ENCODE measurements at regions not wholly inside any gene's neighbourhood (a gene's known extent, or its start where the extent isn't known, plus 50 kb on each side); places are given as distances from the start of the nearest gene placed in this dataset.
"Not testable (repeated sequence)": the region's sequence is repeated elsewhere in the genome, so short reads cannot be mapped to it uniquely, and the experiment has no call there.

- no peak overlapping the region for H3K4me3 ChIP-seq (ENCODE audit: low read length)
- H3F3A ChIP-seq (ENCODE audit: insufficient read depth, low read length, poor library complexity, severe bottlenecking) = no peaks in the 10 kb centered on the region
- H3K4me2 ChIP-seq (ENCODE audit: low read length) = no peak overlapping the region
- no peaks in the 10 kb centered on the region for H3K9me3 ChIP-seq (ENCODE audit: low read length)
- no peaks in the 10 kb centered on the region for H4K20me1 ChIP-seq (ENCODE audit: insufficient read depth)
- H3K9me2 ChIP-seq (ENCODE audit: insufficient read depth, low read length) = no peaks in the 10 kb centered on the region
- no peaks in the 10 kb centered on the region for H3K27me3 ChIP-seq (ENCODE audit: insufficient read depth, low read depth, low read length)
- no peaks in the 10 kb centered on the region for H3K79me2 ChIP-seq (replicated peaks; ENCODE audit: insufficient read depth, low read length)
- H3K27ac ChIP-seq (ENCODE audit: low read length) = no peak overlapping the region
- H3K36me3 ChIP-seq (ENCODE audit: insufficient read depth, low read length) = no peaks in the 10 kb centered on the region
- H2AFZ ChIP-seq (ENCODE audit: low read depth, low read length) = no peak overlapping the region
- TF ChIP-seq MXI1 (conservative IDR thresholded peaks at IDR 0.05; ENCODE audit: poor library complexity, severe bottlenecking) = no peak
- no peak for TF ChIP-seq CTCF (IDR thresholded peaks at IDR 0.05; ENCODE audit: poor library complexity, severe bottlenecking)
- TF ChIP-seq TAF1 (IDR thresholded peaks at IDR 0.05; ENCODE audit: low read depth) = no peak
- TF ChIP-seq REST (IDR thresholded peaks at IDR 0.05; ENCODE audit: borderline replicate concordance) = no peak
- TF ChIP-seq EZH2 (IDR thresholded peaks at IDR 0.05; ENCODE audit: borderline replicate concordance, insufficient read depth, low read length, poor library complexity, severe bottlenecking) = no peak
- no peak for TF ChIP-seq SMC3 (conservative IDR thresholded peaks at IDR 0.05; ENCODE audit: poor library complexity)
- TF ChIP-seq POLR2AphosphoS5 (IDR thresholded peaks at IDR 0.05) = no peak
- no peak for TF ChIP-seq RAD21 (conservative IDR thresholded peaks at IDR 0.05)
- TF ChIP-seq EP300 (conservative IDR thresholded peaks at IDR 0.05; ENCODE audit: poor library complexity, severe bottlenecking) = no peak
- H3K9ac ChIP-seq (ENCODE audit: low read length) = no peak overlapping the region
Measured at GRCh38 chr12:67091204-67091603, 178.0 kb upstream of the CAND1 start.

- no peaks in the 10 kb centered on the region for H3F3A ChIP-seq (ENCODE audit: insufficient read depth, low read length, poor library complexity, severe bottlenecking)
- no peak overlapping the region for H3K9ac ChIP-seq (ENCODE audit: low read length)
- no peaks in the 10 kb centered on the region for H3K79me2 ChIP-seq (replicated peaks; ENCODE audit: insufficient read depth, low read length)
- H3K9me2 ChIP-seq (ENCODE audit: insufficient read depth, low read length) = no peaks in the 10 kb centered on the region
- H4K20me1 ChIP-seq (ENCODE audit: insufficient read depth) = no peaks in the 10 kb centered on the region
- H2AFZ ChIP-seq (ENCODE audit: low read depth, low read length) = no peak overlapping the region
- no peaks in the 10 kb centered on the region for H3K9me3 ChIP-seq (ENCODE audit: low read length)
- H3K4me3 ChIP-seq (ENCODE audit: low read length) = no peak overlapping the region
- H3K4me2 ChIP-seq (ENCODE audit: low read length) = no peak overlapping the region
- no peaks in the 10 kb centered on the region for H3K36me3 ChIP-seq (ENCODE audit: insufficient read depth, low read length)
- H3K27me3 ChIP-seq (ENCODE audit: insufficient read depth, low read depth, low read length) = no peaks in the 10 kb centered on the region
- H3K27ac ChIP-seq (ENCODE audit: low read length) = no peak overlapping the region
- TF ChIP-seq EP300 (conservative IDR thresholded peaks at IDR 0.05; ENCODE audit: poor library complexity, severe bottlenecking) (no peak), TAF1 (IDR thresholded peaks at IDR 0.05; ENCODE audit: low read depth) (no peak), POLR2AphosphoS5 (IDR thresholded peaks at IDR 0.05) (no peak), SMC3 (conservative IDR thresholded peaks at IDR 0.05; ENCODE audit: poor library complexity) (no peak), EZH2 (IDR thresholded peaks at IDR 0.05; ENCODE audit: borderline replicate concordance, insufficient read depth, low read length, poor library complexity, severe bottlenecking) (no peak), CTCF (IDR thresholded peaks at IDR 0.05; ENCODE audit: poor library complexity, severe bottlenecking) (no peak), REST (IDR thresholded peaks at IDR 0.05; ENCODE audit: borderline replicate concordance) (no peak), MXI1 (conservative IDR thresholded peaks at IDR 0.05; ENCODE audit: poor library complexity, severe bottlenecking) (no peak), RAD21 (conservative IDR thresholded peaks at IDR 0.05) (no peak)
Measured at GRCh38 chr12:67091678-67092077, 177.5 kb upstream of the CAND1 start.

DNA sequence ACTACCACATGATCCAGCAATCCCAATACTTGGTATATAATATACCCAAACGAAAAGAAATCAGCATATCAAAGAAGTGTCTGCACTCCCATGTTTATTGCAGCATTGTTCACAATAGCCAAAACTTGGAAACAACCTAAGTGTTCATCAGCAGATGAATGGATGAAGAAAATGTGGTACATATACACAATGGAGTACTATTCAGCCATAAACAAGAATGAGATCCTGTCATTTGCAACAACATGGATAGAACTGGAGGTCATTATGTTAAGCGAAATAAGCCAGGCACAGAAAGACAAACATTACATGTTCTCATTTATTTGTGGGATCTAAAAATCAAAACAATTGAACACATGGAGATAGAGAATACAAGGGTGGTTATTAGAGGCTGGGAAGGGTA lies 176.2 kb upstream of the CAND1 start:
- H3K36me3 ChIP-seq (ENCODE audit: insufficient read depth, low read length); H3K9me2 ChIP-seq (ENCODE audit: insufficient read depth, low read length); H3F3A ChIP-seq (ENCODE audit: insufficient read depth, low read length, poor library complexity, severe bottlenecking): not testable (repeated sequence)

More for the DNA sequence above, 176.2 kb upstream of the CAND1 start:
- H3K27me3 ChIP-seq (ENCODE audit: insufficient read depth, low read depth, low read length); H4K20me1 ChIP-seq (ENCODE audit: insufficient read depth); H3K4me3 ChIP-seq (ENCODE audit: low read length); H3K9ac ChIP-seq (ENCODE audit: low read length); H3K27ac ChIP-seq (ENCODE audit: low read length); H3K79me2 ChIP-seq (replicated peaks; ENCODE audit: insufficient read depth, low read length); H3K4me2 ChIP-seq (ENCODE audit: low read length); H2AFZ ChIP-seq (ENCODE audit: low read depth, low read length); H3K9me3 ChIP-seq (ENCODE audit: low read length): not testable (repeated sequence)
